HG03064 (cell line): ENCODE measurements at regions not wholly inside any gene's neighbourhood (a gene's known extent, or its start where the extent isn't known, plus 50 kb on each side); places are given as distances from the start of the nearest gene placed in this dataset.
"Not testable (repeated sequence)": the region's sequence is repeated elsewhere in the genome, so short reads cannot be mapped to it uniquely, and the experiment has no call there.

Experiments used
- ATAC-seq: cut with Tn5 transposase; IDR thresholded peaks from one replicate; pipeline ENCODE4 v1.9.1; 2021; ENCODE audit warnings: low read depth; ENCODE audit not compliant: unreplicated experiment

DNA sequence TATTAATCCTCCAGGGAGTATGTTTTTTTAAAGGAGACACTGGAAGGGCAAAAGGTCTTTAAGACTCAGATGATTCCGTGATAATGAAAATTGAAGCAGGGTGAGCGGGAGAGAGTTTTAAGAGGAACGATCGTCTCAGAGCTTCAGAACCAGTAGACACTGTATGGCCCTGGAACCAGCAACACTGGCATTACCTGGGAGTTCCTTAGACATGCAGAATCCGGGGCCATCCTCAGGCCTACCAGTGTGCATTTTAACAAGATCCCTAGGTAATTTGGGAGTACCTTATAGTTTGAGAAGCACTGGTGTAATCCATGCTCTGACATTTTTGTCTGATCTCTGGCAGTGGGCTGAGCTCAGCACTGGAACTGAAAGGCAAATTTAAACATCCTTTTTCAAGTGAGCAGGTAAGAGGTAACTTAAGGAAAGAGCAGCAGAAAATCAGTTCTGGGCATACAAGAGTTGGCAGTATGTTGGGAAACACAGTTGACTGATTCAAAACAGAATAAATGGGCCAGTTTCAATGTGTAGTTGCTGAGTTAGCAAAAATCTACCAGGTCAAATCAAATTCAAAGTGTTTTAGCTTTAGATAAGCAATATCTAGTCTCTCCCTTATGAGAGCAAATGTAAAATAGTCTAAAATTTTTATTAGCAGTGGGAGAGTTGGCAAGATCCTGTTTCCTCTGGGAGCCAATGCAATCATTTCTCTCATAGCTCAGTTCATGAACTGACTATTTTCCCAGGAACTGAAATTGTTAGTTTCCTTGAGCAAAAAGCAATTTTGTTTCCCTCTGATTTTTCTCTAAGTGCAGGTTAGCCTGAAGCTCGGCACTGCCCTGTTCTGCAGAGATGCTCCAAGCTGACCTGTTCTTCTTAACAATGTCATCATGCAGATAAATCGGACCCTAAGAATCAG lies 97.2 kb upstream of the ELMO1 start:
- ATAC-seq: no peak

DNA sequence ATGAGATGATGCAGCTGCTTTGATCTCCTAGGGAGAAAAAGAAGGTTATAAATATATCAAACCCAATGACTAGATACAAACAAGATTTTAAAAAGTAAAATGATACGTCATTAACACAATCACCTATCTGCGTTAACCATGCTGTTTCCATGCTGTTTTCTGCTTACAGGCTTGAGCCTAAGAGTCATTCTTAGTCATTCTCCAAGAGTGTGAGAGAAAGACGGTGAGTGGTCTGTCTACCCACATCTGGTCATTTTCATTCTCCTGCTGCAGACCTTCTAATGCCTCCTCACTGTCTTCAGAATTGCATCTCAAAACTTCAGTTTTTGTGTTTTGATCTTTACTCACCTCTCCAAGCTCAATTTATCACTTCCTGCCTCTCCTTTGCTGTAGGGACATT lies 98.0 kb upstream of the ELMO1 start:
- ATAC-seq: no peak

DNA sequence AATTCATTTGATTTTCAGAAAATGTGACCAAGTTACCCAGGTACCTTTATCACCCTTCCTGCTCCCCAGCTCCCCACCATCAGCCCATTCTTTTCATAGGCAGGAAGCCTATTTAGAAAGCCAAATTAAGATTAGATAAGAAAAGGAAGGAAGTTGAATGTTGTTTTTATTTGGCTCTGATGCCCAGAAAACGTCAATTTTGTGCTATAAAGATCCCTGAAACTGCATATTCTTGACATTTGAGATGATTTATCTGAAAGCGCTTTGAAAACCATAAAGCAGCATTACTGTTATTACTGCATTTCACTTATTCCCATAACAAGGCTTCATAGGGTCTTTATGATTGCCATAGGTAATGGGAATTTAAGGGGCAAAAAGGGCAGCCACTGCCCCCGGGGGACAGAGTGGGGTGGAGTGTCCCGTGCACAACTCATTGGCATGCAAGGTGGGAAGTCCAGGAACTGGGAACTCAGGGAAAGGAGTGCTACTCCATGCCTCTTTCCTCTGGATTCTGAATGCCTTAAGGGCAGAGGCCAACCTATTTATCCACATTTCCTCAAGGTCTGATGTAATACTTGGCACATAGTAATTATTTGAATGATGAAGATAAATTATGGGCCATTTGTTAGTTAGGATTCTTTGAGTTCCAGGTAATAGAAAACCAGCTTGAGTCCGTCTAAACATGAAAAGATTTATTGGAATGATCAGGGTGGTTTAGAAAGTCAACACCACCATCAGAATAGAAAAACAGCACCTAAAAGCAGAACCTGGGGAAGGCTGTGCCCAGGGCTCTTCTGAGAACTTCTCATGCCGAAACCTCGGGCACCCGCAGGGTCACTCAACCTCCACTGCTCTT lies 100.6 kb upstream of the ELMO1 start:
- no peak for ATAC-seq

GRCh38 chr7:37550426-37550825 lies 101.8 kb upstream of the ELMO1 start:
- no peak for ATAC-seq

GRCh38 chr7:37550872-37551271 lies 102.2 kb upstream of the ELMO1 start:
- no peak for ATAC-seq

DNA sequence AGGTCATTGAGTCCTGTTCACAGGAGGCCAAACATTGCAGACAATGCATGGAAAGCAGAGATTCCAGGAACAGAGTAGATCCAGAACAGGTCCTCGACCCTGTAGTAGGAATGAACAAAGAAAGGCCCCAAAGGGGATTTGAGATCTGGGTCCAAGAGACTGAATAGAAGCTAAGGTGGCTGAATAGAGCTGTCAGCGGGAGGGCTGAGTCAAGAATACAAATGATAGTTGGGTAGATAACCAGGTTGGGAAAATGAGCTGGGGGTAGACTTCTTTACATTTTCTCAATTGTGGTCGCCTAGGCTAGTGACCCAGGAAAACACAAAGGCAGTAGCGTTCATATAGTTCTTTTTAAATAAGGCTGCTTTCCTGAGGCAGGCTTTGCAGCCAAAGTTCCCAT lies 103.4 kb upstream of the ELMO1 start:
- no peak for ATAC-seq

- ATAC-seq: not testable (repeated sequence)
Observed at GRCh38 chr7:37552439-37552838, 103.8 kb upstream of the ELMO1 start.

DNA sequence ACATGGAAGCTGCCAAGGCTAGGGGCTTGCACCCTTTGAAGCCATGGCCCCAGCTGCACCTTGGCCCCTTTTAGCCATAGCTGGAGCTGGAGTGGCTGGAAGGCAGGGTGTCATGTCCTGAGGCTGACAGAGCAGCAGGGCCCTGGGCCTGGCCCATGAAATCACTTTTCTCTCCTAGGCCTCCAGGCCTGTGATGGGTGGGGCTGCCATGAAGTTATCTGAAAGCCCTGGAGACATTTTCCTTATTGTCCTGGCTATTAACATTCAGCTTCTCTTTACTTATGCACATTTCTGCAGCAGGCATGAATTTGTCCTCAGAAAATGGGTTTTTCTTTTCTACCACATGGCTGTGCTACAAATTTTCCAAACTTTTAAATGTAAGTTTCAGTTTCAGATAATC lies 106.9 kb upstream of the ELMO1 start:
- ATAC-seq: no peak

DNA sequence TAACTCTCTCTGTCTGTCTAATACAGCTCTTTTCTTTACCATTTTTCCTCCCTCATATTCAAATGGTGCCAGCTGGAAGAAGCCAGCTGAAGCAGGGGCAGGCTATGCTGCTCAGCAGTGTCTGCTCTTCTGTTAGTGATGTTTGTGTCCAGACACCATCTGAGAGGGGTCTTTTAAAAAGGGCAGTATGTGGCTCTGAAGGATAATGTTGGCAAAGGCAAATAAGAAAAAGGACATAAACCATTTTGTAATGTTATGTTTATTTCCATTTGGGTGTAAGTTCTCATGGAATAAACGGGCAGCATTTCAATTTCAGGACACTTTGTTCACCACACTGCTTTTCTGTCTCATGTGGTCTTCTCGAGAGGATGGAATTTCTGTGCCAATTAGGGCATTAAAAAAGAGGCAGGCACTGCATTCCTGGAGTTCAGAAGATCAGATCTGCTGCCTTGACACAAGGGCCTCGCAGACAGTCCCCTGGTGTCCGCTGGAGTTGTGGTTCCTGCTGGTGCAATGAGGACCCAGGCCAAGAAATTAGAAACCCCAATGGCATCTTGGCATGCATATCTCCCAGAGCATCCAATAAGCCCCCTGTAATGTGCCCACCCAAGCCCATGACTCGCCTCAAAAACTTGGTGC lies 109.0 kb upstream of the ELMO1 start:
- ATAC-seq: no peak

DNA sequence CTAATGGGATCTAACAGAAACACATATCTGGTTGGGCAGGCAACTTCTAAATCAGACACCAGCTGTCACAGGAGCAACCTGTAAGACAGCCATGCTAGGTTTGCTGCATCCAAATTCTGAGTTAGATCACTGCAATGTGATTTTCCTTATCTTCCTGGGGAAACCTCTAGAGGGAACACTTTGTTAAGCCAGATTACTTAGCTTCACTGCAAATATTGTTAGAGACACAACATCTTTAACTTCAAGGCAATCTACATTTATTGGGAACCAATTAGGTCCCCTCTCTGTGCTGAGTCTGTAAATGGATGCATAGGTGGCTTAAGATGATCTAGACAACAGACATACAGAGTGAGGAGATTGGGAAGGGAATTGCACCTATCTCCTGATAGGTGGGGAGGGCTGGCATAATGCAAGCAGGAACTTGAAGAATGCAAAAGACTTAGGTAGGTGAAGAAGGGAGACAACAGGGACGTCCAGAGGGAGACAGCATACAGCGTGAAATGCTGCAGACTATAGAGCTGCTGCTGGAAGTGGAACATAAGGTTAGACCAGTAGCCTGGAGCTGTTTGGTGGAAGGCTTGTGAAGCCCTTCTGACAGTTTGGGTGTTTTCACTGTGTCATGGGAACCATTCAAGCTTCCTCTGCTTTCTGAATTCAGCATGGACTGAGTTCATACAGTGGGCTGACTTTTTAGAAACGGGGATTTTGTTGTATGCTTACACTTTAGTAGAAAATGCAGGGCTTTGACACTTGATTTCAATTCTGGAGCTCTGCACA lies 109.8 kb upstream of the ELMO1 start:
- ATAC-seq: no peak

GRCh38 chr7:37570145-37570544 lies 113.4 kb upstream of the GPR141 start:
- no peak for ATAC-seq

DNA sequence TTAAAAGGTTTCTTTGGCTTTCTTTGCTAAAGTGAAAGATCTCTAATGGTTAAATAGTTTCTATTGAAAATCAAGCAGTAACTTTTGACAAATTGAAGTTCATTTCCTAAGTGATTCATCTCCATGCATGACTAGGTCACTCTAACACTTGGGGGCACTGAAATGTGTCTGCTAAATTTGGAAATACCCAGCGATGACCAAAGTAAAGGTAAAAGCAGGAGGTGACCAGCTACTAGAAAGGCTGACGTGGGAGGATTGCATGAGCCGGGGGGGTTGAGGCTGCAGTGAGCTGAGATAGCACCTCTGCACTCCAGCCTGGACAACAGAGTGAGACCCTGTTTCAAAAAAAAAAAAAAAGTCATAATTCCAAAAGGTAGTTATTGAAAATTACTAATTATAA lies 111.8 kb upstream of the GPR141 start:
- no peak for ATAC-seq

- ATAC-seq: no peak
Observed at GRCh38 chr7:37577412-37577811, 106.2 kb upstream of the GPR141 start.

GRCh38 chr7:37577901-37578300 lies 105.7 kb upstream of the GPR141 start:
- no peak for ATAC-seq

DNA sequence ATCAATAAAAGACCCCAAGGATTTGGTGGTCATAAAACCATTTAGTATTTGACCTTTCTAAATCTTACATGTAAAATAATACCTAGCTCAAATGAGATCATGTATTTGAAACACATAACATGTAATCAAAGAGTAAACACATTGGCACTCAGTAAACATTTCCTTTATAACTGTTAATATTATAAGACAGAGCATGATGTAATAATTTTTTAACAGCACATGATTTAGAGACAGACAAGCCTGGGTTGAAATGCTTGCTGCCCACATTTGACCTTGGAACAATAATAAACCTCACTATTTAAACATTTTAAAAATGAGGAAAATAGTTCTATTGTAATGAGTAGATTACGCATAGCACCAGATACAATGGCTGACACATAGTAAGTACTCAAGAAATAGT lies 105.2 kb upstream of the GPR141 start:
- no peak for ATAC-seq

DNA sequence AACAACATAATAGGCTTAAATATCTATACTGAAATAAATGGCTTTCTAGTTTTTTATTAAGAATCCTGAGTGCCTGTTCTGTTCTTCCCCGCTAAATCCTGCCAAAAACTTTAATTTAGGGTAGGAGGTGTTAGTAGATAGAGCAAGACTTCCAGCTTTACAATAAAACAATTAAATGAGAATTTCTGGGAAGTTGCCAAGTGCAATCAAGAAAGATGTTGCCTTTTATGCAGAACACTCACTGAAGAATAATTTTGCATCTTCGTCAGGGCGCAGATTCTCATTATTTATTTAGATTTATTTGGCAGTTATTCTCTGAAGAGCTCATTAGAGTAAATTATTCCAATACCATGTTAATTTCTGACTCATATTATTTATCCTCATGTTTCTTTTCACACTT lies 103.2 kb upstream of the GPR141 start:
- no peak for ATAC-seq

DNA sequence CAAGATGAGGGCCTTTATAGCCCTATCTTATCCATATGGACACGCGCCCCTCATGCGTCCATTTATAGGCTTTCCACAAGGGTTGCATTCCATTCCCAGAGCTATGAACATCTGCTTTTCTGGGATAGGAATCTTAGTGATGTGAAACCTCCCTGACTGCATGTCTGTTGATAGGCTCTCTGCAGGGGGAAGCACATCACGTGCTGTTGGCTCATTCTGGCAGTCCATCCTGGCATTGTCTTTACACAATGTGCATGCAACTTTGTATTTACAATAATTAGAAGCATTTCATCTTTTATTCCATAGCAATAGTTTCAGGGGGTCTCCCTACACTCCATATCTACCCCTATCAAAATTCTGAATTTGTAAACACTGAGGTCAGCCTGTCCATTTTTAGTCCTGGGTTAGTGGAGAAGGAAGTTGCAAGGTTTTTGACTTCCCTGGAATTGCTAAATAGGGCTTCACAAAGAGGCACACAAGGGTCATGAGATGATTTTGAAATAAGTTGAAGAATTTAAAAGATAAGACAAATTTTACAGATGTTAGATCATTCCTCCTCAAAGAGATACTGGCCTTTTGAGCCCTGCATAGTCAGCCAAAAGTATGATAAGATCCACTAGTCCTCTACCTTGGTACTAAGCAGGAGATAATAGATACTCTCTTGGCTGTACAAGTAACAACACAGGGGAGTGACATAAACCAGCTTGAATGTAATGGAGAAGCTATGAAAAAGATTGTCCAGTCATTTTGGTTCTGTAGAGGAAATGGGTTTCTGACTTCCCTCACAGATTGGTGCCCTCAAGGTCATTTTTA lies 98.7 kb upstream of the GPR141 start:
- not testable (repeated sequence) for ATAC-seq

GRCh38 chr7:37590824-37591223 lies 92.7 kb upstream of the GPR141 start:
- ATAC-seq: no peak

DNA sequence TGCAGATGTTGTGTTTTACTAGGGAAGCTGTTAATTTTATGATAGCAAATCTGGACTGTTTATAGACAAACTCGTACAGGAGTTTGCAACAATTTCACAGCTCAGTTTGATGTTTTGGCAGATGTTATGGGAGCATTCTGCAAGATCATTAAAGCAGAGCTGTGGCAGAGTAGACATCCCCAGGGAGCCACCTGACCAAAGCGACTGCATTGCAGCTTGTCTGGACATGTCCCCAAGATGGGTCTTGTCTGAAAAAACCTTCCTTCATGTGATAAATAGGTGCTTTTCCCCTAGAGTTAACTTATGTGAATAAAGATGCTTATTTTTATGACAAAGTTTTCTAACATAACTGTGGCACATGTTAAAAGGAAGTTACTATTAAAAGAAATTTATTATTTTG lies 91.2 kb upstream of the GPR141 start:
- ATAC-seq: no peak

GRCh38 chr7:37594602-37595001 lies 89.0 kb upstream of the GPR141 start:
- ATAC-seq: no peak
